Esophagus mucosa (tissue), 1 donor: ENCODE measurements at regions not wholly inside any gene's neighbourhood (a gene's known extent, or its start where the extent isn't known, plus 50 kb on each side); places are given as distances from the start of the nearest gene placed in this dataset.
"Not testable (repeated sequence)": the region's sequence is repeated elsewhere in the genome, so short reads cannot be mapped to it uniquely, and the experiment has no call there.

ENCODE experiments used
- ATAC-seq: fragments of 200-7000 bp; cut with Tn5 transposase; one replicate; pipeline ENCODE4 v1.9.1; 2020
- donor health status: DM: yes; HTN: yes; CAD: no.

DNA sequence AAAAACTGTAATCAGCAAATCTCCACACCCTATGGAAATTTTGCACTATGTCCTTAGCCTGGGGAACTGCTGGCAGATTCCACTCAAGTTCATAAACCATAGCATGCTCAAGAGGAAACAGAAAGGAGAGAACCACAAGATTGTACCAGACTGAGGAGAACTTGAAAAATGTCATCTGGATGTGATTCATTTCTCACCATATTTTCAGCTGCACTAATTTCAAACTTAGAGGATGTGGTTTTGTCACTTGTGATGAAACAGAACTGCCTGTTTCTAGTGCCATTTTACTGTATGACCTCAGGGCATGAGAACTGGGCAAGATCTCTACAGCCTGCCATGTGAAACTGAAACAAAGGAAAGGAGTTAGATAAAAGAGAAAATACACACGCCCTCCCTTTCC lies 1493.1 kb upstream of the FLRT2 start:
- no peak for ATAC-seq

GRCh38 chr14:84037593-84037992 lies 1492.4 kb upstream of the FLRT2 start:
- ATAC-seq = no peak

GRCh38 chr14:84040101-84040500 lies 1489.8 kb upstream of the FLRT2 start:
- no peak for ATAC-seq

DNA sequence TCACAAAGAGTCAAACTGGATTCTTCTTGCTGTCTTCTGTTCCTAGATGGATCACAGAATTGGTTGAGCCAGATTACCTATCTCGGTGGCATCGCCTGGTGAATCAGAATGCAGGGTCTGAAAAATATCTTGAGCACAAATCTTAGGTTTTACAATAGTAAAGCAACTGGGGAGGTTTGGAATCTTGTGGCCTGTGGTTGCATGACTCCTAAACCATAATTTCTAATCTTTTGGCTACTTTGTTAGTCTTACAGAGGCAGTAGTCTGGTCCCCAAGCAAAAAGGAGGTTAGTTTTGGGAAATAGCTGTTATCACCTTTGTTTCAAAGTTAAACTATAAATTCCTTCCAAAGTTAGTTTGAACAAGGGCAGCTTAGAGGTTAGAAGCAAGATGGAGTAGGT lies 1488.5 kb upstream of the FLRT2 start:
- ATAC-seq = no peak

- no peak for ATAC-seq
Measured at GRCh38 chr14:84042992-84043391, 1487.0 kb upstream of the FLRT2 start.

GRCh38 chr14:84064316-84065125 lies 1465.4 kb upstream of the FLRT2 start:
- ATAC-seq = no peak

- ATAC-seq = no peak
Measured at GRCh38 chr14:84065811-84066210, 1464.1 kb upstream of the FLRT2 start.

DNA sequence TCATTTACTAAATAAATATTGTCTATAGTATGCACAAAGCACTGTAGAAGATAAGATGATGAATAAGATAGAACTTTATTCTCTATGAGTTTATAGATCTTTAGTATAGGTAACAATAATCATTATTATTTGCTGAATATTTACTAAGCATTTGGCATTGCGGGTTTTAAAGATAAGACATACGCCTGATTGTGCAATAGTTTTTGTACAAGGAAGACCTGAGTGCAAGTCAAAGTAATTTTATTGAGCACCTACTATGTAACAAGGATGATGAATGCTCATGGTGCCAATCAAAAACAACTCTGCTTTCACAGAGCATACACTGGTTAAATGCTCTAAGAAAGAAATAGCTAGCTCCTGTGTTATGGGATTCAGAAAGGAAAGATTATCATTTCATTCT lies 1461.7 kb upstream of the FLRT2 start:
- no peak for ATAC-seq

GRCh38 chr14:84071061-84071460 lies 1458.9 kb upstream of the FLRT2 start:
- no peak for ATAC-seq

DNA sequence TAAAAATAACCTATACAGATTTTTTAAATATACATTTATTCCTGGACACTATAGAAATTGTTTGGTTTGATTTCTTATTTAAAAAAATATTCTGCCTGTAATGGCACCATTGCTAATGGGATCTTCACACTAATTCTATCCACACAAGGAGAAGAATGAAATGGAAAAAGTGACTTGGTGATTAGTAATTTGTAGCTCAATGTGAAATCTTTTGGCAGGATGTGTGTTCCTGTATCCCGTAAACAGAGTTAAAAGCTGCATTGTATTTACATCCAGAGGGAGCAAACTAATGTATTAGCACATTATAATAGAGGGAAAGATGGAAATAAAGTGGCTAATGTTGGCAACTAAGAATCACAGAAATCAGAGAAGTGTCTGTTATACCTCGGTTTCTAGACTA lies 1455.3 kb upstream of the FLRT2 start:
- no peak for ATAC-seq

- no peak for ATAC-seq
Measured at GRCh38 chr14:84080944-84081343, 1449.0 kb upstream of the FLRT2 start.

DNA sequence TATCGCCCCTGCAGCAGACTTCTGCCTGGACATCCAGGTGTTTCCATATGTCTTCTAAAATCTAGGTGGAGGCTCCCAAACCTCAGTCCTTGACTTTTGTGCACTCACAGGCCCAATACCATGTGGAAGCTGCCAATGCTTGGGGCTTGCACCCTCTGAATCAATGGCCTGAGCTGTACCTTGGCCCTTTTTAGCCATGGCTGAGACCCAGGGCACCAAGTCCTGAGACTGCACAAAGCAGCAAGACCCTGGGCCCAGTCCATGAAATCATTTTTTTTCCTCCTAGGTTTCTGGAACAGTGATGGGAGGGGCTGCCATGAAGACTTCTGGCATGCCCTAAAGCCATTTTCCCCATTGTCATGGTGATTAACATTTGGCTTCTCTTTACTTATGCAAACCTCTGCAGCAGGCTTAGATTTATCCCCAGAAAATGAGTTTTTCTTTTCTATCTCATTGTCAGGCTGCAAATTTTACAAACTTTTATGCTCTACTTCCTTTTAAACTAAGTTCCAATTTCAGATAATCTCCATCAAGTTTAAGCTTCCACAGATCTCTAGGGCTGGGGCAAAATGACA lies 1445.8 kb upstream of the FLRT2 start:
- no peak for ATAC-seq

- no peak for ATAC-seq
Measured at GRCh38 chr14:84085493-84085892, 1444.5 kb upstream of the FLRT2 start.

GRCh38 chr14:84086714-84087113 lies 1443.2 kb upstream of the FLRT2 start:
- no peak for ATAC-seq

DNA sequence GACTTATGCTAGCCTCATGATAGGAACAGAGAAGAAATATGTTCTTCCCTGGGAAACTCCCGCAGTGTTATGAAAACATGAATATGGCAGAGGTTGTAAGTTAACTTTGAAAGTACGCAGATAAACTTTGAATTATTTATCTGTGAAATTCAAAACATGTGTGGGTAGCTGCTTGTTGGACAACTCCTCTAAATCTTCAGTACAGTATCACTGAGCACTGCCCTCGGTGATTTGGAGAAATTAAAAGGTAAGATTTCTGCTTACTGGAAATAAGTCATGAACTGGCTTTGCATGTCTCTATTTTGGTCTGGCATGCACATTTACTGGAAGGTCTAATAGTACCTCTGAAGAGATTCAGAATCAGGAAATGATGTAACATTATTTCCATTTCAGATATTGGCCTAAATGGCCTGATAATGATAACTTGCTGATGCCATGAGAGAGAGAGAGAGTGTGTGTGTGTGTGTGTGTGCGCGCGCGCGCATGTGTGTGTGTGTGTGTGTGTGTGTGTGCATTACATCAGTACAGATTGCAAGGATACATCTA lies 1441.9 kb upstream of the FLRT2 start:
- ATAC-seq = no peak

- ATAC-seq = no peak
Measured at GRCh38 chr14:84090837-84091236, 1439.1 kb upstream of the FLRT2 start.

- ATAC-seq = no peak
Measured at GRCh38 chr14:84095681-84096080, 1434.3 kb upstream of the FLRT2 start.

GRCh38 chr14:84098261-84098660 lies 1431.7 kb upstream of the FLRT2 start:
- no peak for ATAC-seq

GRCh38 chr14:84099560-84099959 lies 1430.4 kb upstream of the FLRT2 start:
- ATAC-seq = not testable (repeated sequence)

DNA sequence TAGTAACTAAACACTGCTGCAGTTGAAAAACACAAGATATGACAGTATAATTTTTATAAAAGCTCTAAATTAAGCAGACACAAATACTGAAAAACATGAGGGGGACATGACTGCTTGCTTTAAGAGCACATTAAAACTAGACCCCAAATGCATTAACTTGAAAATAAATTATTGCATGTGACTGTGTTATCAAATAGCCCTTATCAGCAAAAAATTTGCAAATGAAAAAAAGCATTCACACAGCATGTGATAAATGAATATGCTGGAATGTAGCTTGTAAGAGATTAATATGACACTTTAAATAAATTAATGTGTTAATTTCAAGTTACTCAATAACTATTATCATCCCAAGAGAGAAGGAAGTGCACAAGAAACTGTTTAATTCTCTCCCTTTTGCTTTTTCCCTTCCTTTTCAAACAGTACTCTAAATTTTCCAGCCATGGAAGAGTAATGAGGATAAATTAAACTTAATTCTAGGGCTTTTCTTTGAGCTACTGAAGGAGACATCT lies 1422.1 kb upstream of the FLRT2 start:
- no peak for ATAC-seq

GRCh38 chr14:84108746-84109457 lies 1421.0 kb upstream of the FLRT2 start:
- no peak for ATAC-seq

- ATAC-seq = no peak
Measured at GRCh38 chr14:84112589-84112988, 1417.4 kb upstream of the FLRT2 start.

GRCh38 chr14:84125676-84126075 lies 1404.3 kb upstream of the FLRT2 start:
- ATAC-seq = no peak
